NCI-H187 treated with DMSO at 0.1 percent for 48 hours (cell line): ENCODE measurements at regions not wholly inside any gene's neighbourhood (a gene's known extent, or its start where the extent isn't known, plus 50 kb on each side); places are given as distances from the start of the nearest gene placed in this dataset.
"Not testable (repeated sequence)": the region's sequence is repeated elsewhere in the genome, so short reads cannot be mapped to it uniquely, and the experiment has no call there.

Experiments used
- DNase-seq: peaks from one replicate; lab custom pipeline; 2025; lab: John Stamatoyannopoulos, UW

DNA sequence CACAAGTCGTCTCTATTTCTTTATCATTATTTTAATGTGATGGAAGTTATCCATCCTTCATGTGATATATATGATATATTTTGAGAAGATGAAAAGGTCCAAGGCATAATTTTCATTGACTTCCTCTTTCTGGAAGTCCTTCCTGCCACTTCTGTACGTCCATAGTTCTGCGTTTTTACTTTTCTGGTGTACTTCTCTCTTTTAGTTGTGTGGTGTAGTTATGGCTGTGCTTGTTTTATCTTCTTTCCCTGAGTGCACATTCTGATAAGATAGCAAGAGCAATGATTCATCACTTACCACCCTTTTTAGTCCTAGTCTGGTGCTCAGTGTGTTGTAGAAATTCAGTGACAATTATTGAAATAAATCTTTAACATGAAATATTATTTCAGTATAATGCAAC, 231.3 kb upstream of the FERD3L start:
- no peak for DNase-seq

DNA sequence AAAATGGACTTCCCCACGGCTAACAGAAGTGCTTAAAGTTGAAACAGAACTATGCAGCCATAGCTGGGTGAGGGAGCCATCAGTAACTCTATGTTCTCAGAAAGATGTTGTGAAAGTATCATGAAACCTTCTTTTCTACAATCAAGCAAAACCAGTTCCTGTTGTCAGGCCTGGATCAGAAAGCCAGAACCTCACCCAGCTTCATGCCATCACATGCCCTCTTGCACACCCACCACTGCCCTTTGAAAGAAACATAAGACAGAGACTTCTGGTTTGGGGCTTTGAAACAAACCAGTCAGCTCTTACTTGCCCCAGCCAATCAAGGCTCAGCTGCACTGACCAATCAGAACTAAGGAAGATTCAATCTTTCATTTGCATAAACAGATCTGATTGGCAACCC, 230.8 kb upstream of the FERD3L start:
- DNase-seq = no peak

DNA sequence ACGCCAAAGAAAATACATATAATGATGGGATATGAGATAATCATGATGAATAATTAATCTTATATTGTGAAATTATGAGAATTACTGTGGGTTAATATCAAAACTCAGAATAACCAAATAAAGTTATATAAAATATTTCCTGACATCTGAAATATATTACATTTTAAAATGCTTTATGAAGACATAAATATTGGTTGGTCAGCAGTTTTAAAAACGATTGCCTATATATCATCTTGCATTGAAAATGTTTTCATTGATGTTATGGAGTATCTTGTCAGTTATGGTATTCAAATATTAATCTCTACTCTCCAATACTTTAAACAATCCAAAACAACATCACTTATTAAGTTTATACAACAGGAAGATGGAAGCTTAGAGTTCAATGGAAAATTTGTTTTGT, 228.1 kb upstream of the FERD3L start:
- DNase-seq = no peak

DNA sequence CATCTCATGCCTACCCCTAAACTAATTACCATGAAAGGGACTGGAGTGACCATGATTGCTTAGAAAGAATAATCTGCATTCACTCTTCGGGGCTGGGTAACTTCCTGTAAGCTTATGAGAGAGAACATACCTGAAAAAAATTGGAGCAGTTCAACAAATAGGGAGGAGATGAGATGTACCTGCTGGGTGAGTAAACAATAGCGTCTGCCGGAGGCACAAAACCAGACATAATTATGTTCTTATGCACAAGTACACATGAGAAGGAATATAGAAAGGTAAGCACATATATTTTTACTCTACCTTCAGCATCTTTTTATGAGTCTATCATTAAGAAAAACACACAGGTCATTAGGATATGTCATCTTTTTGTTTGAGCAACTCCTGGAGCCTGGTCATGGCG, 224.6 kb upstream of the FERD3L start:
- DNase-seq = peak; percentile 6

DNA sequence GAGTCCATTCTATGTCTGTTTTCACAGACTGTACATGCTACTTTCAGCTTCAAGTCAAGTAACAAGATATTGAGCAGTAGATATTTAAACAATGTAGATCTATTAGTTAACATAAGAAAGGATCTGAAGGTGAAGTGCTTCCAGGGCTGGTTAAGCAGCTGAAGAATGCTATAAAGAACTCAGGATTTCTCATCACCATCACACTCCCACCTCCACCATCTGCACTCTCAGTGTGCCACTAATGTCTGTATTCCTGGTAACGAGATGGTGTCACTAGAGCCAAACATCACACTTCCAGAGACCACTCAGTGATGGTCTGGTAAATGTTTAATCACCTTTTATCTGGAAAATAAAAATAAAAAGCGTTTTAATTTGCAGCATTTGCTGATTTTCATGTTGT, 224.0 kb upstream of the FERD3L start:
- no peak for DNase-seq

DNA sequence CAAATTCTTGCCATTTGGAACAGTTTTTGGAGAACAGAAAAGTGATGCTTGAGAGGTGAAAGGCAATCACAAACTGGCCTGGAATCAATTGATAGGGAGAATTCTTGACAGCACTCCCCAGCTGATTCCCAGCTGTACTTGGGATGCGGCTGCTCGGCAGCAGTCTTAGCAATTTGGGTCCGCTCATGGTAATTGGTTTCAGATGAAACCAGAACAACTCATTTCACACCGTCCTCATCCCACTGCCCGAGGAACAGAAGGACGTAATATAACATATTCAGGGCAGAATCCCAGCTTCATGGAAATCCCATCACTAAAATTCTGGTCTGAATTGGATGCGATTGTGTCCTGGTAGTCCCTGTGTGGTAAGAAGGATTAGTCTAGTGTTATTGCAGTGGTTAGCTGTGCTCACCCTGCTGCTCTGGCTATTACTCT, 223.3 kb upstream of the FERD3L start:
- DNase-seq = no peak

DNA sequence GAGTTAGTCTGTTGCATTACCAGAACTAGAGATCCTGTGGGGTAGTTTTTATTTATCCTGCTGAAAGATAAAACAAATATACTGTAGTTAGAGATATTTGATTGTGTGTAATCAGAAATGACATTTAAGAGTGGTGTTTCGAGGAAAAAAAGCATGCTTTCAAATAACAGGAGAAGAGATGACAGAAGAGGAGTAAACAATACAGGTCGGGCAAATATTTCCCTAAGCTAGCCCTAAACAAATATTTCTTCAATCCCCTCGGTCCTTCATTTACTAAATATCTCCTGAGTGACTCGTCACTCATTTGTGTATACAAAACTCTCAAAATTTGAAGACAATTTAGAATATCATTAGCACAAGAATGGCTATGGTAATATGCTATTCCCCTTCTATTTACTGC, 219.7 kb upstream of the FERD3L start:
- no peak for DNase-seq

DNA sequence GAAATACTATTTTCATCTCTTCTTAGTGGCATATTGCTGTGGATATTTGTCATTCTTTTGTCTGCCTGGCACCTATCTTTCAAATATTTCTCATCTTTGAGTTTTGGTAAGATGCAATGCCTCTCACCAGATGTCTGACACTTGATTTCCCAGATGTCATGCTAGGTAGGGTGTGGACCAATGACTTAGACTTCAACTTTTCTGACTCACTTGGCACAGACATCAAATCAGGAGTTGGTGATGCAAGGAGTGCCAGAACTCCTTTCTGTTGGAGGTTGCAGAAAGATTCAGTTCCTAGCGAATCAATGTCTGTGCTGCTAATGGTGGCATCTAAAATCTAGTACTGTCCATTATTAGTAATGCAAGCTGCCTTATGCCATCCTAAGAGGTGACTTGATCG, 216.9 kb upstream of the FERD3L start:
- no peak for DNase-seq

DNA sequence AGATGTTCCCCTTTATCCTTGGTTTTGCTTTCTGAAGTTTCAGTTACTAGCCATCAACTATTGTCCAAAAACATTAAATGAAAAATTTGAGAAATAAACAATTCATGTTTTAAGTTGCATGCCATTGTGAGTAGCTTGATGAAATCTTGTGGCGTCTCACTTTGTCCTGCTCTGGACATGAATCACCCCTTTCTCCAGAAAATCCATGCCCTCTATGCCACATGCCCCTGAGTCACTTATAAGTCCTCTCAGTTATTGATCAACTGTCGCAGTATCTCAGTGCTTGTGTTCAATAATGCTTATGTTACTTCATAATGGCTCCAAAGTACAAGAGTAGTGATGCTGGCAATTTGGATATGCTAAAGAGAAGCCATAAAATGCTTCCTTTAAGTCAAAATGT, 208.0 kb upstream of the FERD3L start:
- DNase-seq = no peak

DNA sequence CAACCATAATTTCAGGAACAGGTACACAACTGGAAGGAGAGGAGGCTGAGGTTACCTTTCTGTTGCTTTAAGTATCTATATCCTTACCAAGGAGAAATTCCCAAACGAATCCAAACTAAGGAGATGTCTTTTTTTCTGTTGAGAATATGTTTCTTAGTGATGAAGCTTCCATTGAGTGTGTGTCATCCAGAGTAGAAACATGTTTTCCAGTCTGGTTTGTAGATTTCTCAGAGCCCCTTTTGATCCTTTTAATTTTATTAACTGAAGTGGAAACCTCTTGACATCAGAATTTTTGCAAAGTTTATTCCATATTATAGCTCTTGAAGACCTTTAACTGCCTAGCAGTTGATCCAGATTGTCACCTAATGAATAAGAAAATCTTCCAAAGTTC, 207.1 kb upstream of the FERD3L start:
- no peak for DNase-seq

DNA sequence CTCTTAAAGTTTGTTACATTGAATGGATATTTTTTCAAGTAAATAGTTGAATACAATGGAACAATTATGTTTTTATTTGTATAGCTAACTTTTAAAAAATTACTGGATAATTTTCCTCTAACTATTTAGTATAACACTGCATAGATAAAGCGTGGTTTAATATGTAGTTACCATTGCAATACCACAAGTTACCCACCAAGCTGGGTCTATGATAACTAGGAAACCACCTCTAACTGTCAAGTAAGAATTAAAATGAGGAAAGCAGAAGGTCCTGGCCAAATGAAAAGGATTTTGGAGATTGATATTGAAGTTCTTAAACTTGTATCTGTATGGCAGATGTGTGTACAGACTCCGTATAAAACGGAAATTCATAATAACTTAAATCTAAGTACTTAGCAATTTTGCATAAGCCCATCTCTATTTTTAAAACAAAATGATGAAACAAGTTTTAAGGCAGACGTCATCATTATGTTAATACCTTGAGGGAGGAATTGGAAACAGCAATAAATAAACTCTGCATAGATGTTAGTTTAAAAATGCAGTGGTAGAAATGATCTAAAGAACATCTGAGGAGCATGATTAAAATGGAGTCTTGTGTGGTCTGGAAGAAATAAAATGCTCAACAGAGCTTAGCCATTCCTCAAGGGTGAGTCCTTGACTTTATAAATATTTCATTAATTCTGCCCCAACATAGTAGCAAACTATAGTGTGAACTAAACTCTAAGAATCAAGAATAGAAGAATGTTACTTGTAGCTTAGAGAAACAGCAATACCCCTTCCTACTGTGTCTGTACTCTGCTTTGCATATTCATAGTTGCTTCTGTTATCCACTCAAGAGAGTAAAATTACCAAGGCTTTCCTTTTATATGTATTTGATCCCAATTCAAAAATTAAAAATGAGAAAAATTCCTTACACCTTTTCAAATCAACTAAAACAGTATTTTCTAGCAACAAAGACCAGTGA, 206.4 kb upstream of the FERD3L start:
- no peak for DNase-seq

DNA sequence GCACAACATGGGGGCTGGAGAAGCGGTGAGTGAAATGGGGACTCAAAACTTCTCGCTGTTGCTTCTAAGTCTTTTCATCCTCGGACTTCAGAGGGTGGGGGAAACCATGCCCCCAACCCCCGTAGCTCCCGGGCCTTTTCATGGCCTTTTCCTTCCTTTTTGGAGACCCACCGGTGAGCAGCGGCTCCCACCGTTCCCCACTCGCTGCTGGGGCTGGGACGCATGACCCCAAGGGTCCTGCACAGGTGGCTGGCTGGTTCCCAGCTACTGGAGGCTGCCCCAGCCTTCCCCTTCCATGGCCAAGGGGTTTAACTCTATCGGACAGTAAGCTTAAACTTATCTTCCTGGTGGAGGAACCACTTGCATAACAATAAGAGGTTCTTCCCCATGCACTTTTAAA, 194.3 kb upstream of the FERD3L start:
- DNase-seq = no peak

DNA sequence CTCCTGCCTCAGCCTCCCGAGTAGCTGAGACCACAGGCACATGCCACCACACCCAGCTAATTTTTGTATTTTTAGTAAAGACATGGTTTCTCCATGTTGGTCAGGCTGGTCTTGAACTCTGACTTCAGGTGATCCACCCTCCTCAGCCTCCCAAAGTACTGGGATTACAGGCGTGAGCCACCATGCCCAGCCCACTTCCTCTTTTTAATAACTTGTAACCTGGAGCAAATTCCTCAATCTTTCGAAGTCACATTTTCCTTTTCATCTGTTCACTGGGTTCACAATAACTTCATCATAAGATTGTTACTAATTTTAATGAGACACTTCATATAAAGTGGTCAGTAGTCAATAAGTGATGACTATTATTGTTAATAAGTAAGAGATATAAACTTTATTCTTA, 193.3 kb upstream of the FERD3L start:
- not testable (repeated sequence) for DNase-seq

DNA sequence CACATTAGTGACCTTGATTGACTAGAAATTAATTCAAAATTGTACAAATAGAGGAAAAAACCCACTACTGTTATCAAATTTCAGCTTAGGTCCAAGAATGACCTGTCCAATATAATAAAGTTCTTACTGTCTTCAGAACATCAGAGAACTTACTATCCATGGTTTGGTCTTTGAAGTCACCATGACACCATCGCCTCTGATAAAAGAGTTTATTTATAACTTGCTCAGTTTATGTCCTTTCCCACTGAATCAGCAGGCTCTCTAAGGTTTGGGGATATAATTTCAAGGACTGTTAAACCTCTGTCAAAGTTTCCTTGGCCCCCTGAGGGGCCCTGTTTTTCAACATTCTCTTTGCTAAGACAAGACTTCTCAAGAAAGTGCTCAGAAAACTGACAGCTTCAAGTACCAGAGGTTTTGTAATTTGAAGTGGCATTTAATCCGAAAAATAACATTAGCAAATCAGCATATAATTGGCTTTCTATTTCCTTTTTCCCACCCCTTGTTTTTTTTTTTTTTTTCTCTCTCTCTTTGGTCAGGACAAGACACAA, 191.7 kb upstream of the FERD3L start:
- DNase-seq = no peak

DNA sequence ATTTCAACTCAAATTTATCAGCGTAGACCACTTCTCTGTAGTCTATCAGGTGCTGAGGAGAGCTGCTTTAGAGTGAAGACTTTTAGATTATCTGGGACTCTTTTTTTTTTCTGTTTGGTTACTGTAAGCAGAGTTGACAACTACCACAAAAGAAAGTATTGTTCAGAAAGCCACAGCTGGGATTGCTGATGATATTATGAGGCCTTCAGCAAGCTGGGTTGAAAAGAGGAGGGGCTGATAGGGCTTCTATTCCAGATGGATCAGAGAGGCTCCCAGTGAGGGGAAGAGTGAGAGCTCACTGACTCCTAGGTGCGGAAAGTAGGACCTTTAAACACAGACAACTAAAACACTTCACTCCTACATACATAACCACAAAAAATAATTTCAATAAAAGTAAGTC, 188.5 kb upstream of the FERD3L start:
- DNase-seq = no peak

DNA sequence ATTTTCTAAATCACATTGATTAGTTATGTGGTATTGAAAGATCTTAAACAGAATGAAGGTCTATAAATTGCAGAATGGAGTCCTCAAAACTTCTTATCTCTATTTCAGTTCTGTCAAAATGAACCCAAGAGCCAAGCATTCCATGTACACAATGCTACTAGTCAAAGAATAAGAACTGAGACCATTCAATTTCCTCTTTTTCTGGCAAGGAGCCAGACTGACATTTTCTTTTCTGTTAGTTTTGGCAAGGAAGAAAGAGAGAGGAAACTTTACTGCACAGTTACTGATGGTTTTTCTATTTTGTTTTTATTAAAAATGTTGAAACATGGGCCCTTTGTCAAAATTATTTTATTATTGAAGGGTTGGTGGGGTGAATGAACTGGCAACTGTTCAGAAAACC, 181.8 kb upstream of the FERD3L start:
- DNase-seq = no peak

DNA sequence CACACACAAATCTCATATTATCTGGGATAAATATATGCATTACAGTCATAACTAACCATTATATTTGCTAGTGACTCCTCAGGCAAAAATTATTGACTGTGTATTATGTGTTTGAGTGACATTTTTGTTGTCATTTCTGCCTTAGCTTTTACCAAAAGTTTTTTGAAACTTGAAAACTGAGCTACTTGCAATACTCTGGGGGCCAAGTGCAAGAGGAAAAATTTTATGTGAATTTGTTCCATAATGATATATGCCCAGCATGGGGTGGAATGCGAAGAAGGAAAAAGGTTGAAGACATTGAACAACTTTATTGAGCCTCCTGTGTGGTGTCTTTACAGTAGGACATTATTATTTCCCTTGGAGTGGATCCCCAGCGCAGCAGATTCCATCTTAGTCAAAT, 176.8 kb upstream of the FERD3L start:
- DNase-seq = no peak

DNA sequence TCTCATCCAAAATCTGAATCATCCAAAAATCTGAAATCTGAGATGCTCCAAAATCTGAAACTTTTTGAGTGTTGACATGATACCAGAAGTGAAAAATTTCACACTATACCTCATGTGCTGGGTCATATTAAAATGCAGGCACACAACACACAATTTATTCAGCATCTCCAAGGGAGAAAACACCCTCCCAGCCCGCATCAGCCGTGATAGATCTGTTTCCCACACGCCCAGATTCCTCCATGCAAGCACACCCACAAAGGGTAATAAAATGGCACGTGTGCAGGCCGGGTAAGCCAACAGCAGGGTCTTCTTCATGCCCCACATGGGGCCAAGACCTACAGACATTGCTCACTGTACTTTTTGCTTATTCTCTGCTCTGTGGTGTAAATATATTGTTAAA, 173.1 kb upstream of the FERD3L start:
- no peak for DNase-seq

DNA sequence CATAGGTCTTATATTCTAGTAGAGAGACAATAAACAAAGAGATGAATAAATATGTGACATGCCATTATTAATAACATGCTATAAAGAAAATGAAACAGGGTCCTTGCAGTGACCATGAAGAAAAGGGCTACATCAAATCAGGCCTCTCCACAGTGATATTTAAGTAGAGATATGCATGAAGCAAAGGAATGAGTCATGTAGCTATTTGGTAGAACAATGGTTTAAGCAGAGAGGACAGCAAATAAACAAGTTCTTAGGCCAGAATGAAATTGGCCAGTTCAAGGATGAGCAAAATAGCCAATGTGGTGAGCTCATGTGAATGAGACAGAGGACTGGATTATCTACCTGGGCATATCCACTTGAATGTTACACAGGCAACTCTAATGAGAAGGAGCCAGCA, 172.2 kb upstream of the FERD3L start:
- DNase-seq = no peak

DNA sequence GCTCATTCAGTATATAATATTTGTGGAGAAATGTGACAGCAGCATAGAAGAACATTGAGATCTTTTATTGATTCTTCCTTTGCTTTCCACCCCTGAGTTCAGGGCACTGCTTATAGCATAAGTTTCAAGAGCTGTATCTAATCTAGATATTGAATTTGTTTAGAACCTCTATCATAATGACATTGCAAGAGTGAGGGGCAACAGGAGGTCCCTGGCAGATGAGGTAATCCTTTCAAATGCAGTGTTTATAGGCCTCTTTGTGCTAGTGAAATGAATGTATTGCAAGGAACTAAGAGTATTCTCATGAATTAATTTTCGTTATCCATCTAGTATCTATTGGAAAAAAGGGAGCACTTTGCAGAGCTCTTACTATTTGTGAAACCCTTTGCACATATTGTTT, 167.2 kb upstream of the FERD3L start:
- no peak for DNase-seq

DNA sequence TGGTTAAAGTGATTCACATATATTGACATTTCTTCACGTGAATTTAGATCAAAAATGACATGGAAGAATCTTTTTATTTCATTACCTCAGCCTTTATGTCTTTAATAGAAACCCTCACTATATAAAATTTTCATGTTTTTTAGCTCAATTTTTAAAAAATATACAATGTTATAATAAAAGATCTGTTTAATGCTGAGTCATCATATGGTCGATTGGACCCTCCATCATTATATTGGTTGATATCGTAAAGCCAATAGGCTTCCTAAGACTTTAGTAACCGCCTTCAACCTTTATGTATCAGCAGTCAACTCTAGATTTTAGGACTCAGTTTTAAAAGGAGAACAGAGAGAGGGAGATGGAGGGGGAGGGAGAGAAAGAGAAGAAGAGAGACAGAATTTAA, 162.3 kb upstream of the FERD3L start:
- no peak for DNase-seq

DNA sequence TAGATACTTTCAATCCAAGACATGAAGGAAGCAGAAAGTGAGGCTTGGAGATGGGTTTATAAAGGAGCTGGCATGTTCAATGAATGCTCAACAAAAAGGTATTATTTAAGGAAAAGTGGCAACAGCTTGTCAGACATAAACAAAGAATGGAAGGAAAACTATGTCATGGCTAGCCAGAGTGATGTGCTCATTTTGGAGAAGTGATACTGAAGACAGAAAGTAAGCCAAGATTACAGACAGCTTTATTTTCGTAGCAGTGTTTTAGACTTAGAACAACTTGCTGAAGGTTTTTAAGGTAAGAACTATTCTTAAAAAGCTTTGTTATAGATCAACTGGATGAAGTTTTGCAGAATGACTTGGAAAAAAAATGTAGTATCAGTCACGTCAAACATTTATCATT, 160.5 kb upstream of the FERD3L start:
- DNase-seq = no peak

DNA sequence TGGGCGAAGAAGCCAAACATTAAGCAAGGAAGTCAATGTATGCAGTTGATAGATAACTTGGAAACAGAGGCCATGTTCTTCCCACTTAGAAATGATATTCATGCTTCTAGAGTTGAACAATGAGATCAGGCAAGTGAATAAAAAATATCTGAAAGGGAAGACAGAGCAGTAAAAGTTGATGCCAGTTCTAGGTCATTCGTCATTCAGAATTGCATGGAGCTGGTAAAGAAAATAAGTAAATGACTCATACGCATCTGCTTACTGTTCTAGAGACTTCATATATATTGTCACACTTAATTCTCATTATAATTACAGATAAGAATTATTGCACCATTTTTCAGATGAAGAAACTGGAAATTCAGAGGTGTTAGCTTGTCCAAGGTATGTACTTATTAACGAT, 158.9 kb upstream of the FERD3L start:
- no peak for DNase-seq

DNA sequence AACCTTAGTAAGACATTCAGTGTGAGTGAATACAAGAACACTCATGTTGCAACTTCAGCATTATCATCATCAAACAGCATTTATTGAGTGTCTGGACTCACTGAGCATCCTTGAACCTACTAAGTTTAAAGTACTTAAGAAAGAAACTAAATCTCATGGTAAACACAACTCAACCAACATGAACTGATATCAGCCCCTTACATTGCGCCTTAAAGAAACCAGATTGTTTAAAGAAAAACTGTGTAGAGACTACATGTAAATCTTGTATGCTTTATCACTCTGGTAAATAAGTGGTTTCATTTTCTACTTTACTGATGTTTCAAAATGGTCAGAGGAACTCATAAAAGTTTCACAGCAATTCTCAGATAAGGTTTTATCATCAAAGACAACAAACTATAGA, 157.5 kb upstream of the FERD3L start:
- no peak for DNase-seq
